ENCODE measurements at regions not wholly inside any gene's neighbourhood (a gene's known extent, or its start where the extent isn't known, plus 50 kb on each side); places are given as distances from the start of the nearest gene placed in this dataset.
A peak's percentile ranks its signal among the peaks of the same experiment; 100 is the strongest.

- no peaks in the 10 kb centered on the region for H3K27me3 ChIP-seq (ENCODE audit: control insufficient read depth, insufficient read depth, low read length)
- no peak for FAIRE-seq
- no peak for TF ChIP-seq CTCF (IDR thresholded peaks at IDR 0.05; ENCODE audit: insufficient read depth, low read length, severe bottlenecking)
- no peak overlapping the region for H3K4me3 ChIP-seq (ENCODE audit: low read depth, low read length)
- no peak for DNase-seq (ENCODE audit: low read depth)
- no peaks in the 10 kb centered on the region for H3K36me3 ChIP-seq (ENCODE audit: control insufficient read depth, insufficient read depth, low read length)
These were observed 173.9 kb downstream of the URI1 start for GRCh38 chr19:30115947-30116346.

- no peak for TF ChIP-seq CTCF (IDR thresholded peaks at IDR 0.05; ENCODE audit: insufficient read depth, low read length, severe bottlenecking)
- FAIRE-seq, result peak; percentile 99
- Histone ChIP-seq H3K36me3 (ENCODE audit: control insufficient read depth, insufficient read depth, low read length) (no peaks in the 10 kb centered on the region), H3K27me3 (ENCODE audit: control insufficient read depth, insufficient read depth, low read length) (no peaks in the 10 kb centered on the region), H3K4me3 (ENCODE audit: low read depth, low read length) (no peak overlapping the region)
- DNase-seq (ENCODE audit: low read depth), result no peak
These were observed 174.5 kb downstream of the URI1 start for GRCh38 chr19:30116530-30116929.

- no peaks in the 10 kb centered on the region for H3K36me3 ChIP-seq (ENCODE audit: control insufficient read depth, insufficient read depth, low read length)
- H3K27me3 ChIP-seq (ENCODE audit: control insufficient read depth, insufficient read depth, low read length), result no peaks in the 10 kb centered on the region
- FAIRE-seq (no peak), DNase-seq (ENCODE audit: low read depth) (no peak)
- TF ChIP-seq CTCF (IDR thresholded peaks at IDR 0.05; ENCODE audit: insufficient read depth, low read length, severe bottlenecking), result no peak
- no peak overlapping the region for H3K4me3 ChIP-seq (ENCODE audit: low read depth, low read length)
These were observed 175.0 kb downstream of the URI1 start for GRCh38 chr19:30116984-30117555.

GRCh38 chr19:30117636-30118145, 175.7 kb downstream of the URI1 start:
- no peak overlapping the region for H3K4me3 ChIP-seq (ENCODE audit: low read depth, low read length)
- no peaks in the 10 kb centered on the region for H3K27me3 ChIP-seq (ENCODE audit: control insufficient read depth, insufficient read depth, low read length)
- FAIRE-seq (no peak), DNase-seq (ENCODE audit: low read depth) (no peak)
- TF ChIP-seq CTCF (IDR thresholded peaks at IDR 0.05; ENCODE audit: insufficient read depth, low read length, severe bottlenecking), result no peak
- no peaks in the 10 kb centered on the region for H3K36me3 ChIP-seq (ENCODE audit: control insufficient read depth, insufficient read depth, low read length)

- FAIRE-seq (no peak), DNase-seq (ENCODE audit: low read depth) (no peak)
- Histone ChIP-seq H3K4me3 (ENCODE audit: low read depth, low read length) (no peak overlapping the region), H3K36me3 (ENCODE audit: control insufficient read depth, insufficient read depth, low read length) (no peaks in the 10 kb centered on the region), H3K27me3 (ENCODE audit: control insufficient read depth, insufficient read depth, low read length) (no peaks in the 10 kb centered on the region)
- no peak for TF ChIP-seq CTCF (IDR thresholded peaks at IDR 0.05; ENCODE audit: insufficient read depth, low read length, severe bottlenecking)
These were observed 176.2 kb downstream of the URI1 start for GRCh38 chr19:30118221-30118620.

- no peaks in the 10 kb centered on the region for H3K36me3 ChIP-seq (ENCODE audit: control insufficient read depth, insufficient read depth, low read length)
- TF ChIP-seq CTCF (IDR thresholded peaks at IDR 0.05; ENCODE audit: insufficient read depth, low read length, severe bottlenecking), result no peak
- no peaks in the 10 kb centered on the region for H3K27me3 ChIP-seq (ENCODE audit: control insufficient read depth, insufficient read depth, low read length)
- DNase-seq (ENCODE audit: low read depth) (no peak), FAIRE-seq (no peak)
- no peak overlapping the region for H3K4me3 ChIP-seq (ENCODE audit: low read depth, low read length)
These were observed 176.7 kb downstream of the URI1 start for GRCh38 chr19:30118760-30119159.

All from bronchial epithelial cell (primary cell).